Brain microvascular endothelial cell (primary cell): ENCODE measurements at regions not wholly inside any gene's neighbourhood (a gene's known extent, or its start where the extent isn't known, plus 50 kb on each side); places are given as distances from the start of the nearest gene placed in this dataset.

Source experiments
- DNase-seq: peaks from one replicate; pipeline ENCODE4 v3.0.0-alpha.2; 2020
- H3K27ac ChIP-seq: fragments of 250-450 bp; sonication (Bioruptor Pico); 2 replicates; pipeline ENCODE4 v1.5.1; 2020; ENCODE audit warnings: mild to moderate bottlenecking, moderate library complexity
- H3K27me3 ChIP-seq: fragments of 250-450 bp; sonication (Bioruptor Pico); replicated peaks from 2 replicates; pipeline ENCODE4 v1.5.1; 2020; ENCODE audit warnings: mild to moderate bottlenecking
- H3K36me3 ChIP-seq: fragments of 250-450 bp; sonication (Bioruptor Pico); replicated peaks from 2 replicates; pipeline ENCODE4 v1.5.1; 2020; ENCODE audit warnings: mild to moderate bottlenecking
- H3K4me3 ChIP-seq: 2 replicates; pipeline ENCODE4 v1.5.1; 2011; ENCODE audit warnings: low read depth, mild to moderate bottlenecking, control low read depth, low read length, moderate library complexity
- in situ Hi-C: cut with HindIII; loops from 2 replicates; pipeline ENCODE4 v1.10.0; 2017; ENCODE audit warnings: low sequenced_read_pairs, low pct_ligation_motif_present
- TF ChIP-seq, protein P1 (sequence below): IDR thresholded peaks from 2 replicates; pipeline ENCODE4 v1.5.1; 2011; ENCODE audit warnings: low read depth, mild to moderate bottlenecking, moderate library complexity, low read length, control low read depth, inconsistent platforms; ENCODE audit errors: missing control alignments

DNA sequence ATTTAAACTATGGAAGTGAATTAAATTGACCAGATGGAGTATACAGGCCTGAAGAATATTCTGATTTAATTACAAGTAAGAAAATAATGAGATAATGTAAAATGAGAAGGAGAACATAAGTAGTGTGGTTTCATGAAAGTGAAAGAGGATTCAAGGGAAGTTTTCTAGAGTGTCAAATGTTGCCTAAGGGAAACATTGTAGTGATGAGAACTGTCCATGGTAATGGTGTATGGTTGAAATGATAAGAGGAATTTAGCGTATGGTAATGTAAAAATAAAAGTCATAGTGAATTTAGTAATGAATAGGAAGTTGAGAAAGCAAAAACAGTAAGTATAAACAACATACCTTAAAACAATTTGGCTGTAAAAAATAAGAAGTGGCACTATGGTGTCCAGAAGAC lies 1954.6 kb upstream of the FLRT2 start:
- Histone ChIP-seq H3K27me3 (no peaks in the 10 kb centered on the region), H3K36me3 (no peaks in the 10 kb centered on the region), H3K27ac (no peak overlapping the region), H3K4me3 (no peak overlapping the region)
- no peak for DNase-seq
- TF ChIP-seq, protein P1, sequence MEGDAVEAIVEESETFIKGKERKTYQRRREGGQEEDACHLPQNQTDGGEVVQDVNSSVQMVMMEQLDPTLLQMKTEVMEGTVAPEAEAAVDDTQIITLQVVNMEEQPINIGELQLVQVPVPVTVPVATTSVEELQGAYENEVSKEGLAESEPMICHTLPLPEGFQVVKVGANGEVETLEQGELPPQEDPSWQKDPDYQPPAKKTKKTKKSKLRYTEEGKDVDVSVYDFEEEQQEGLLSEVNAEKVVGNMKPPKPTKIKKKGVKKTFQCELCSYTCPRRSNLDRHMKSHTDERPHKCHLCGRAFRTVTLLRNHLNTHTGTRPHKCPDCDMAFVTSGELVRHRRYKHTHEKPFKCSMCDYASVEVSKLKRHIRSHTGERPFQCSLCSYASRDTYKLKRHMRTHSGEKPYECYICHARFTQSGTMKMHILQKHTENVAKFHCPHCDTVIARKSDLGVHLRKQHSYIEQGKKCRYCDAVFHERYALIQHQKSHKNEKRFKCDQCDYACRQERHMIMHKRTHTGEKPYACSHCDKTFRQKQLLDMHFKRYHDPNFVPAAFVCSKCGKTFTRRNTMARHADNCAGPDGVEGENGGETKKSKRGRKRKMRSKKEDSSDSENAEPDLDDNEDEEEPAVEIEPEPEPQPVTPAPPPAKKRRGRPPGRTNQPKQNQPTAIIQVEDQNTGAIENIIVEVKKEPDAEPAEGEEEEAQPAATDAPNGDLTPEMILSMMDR: no peak
- in situ Hi-C loops: no loop called here

DNA sequence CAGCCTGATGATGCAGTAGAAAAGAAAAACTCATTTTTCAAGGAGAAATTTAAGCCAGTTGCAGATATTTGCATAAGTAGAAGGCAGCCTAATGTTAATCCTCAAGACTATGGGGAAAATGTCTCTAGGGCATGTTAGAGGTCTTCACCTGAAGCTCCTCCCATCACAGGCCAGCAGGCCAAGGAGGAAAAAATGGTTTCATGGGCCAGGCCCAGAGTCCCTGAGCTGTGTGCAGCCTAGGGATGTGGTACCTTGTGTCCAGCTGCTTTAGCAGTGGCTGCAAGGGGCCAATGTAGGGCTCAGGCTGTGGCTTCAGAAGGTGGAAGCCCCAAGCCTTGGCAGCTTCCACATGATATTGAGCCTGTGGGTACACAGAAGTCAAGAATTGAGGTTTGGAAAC lies 1946.7 kb upstream of the FLRT2 start:
- TF ChIP-seq, protein P1: no peak
- H3K27me3 ChIP-seq: no peaks in the 10 kb centered on the region
- H3K36me3 ChIP-seq: no peaks in the 10 kb centered on the region
- in situ Hi-C loops: no loop called here
- no peak for DNase-seq
- H3K27ac ChIP-seq: no peak overlapping the region
- no peak overlapping the region for H3K4me3 ChIP-seq

DNA sequence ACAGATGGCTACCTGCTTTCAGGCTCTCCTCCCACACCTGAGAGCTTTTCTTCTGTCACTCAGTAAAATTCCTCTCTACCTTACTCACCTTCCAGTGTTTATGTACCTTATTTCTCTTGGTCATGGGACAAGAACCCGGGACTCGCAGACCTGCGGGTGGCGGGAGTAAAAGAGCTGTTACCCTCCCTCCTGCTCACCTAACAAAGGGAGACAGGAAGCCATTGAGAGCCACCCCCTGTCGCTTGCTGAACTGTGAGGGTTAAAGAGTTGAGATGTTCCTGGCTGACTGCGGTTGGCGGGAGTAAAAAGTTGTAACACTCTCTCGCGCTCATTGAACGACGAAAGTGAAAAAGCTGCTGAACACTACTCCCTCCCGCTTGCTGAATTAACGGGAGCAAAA lies 1935.1 kb upstream of the FLRT2 start:
- Histone ChIP-seq H3K27ac (no peak overlapping the region), H3K27me3 (no peaks in the 10 kb centered on the region), H3K4me3 (no peak overlapping the region), H3K36me3 (no peaks in the 10 kb centered on the region)
- TF ChIP-seq, protein P1: no peak
- DNase-seq: no peak
- in situ Hi-C loops: no loop called here

DNA sequence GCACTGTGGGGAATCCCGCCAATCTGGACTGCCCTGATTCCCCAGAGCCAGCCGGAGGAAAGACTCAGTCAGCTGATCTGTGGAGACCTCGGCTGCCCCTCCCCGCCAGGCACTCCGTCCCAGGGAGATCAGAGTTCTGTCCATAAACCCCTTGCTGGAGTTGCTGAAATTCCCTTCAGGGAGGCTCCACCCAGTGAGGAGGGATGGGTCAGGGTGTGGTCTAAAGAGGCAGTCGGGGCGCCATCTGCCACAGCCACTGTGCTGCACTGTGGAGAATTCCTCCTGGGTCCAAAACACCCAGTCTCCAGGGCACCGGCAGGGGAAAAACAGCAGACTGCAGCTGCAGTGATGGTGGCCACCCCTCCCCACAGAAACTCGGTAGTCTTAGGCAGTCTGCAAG lies 1922.3 kb upstream of the FLRT2 start:
- TF ChIP-seq, protein P1: no peak
- no peaks in the 10 kb centered on the region for H3K36me3 ChIP-seq
- no peak overlapping the region for H3K4me3 ChIP-seq
- H3K27me3 ChIP-seq: no peaks in the 10 kb centered on the region
- no peak for DNase-seq
- in situ Hi-C loops: no loop called here
- no peak overlapping the region for H3K27ac ChIP-seq

DNA sequence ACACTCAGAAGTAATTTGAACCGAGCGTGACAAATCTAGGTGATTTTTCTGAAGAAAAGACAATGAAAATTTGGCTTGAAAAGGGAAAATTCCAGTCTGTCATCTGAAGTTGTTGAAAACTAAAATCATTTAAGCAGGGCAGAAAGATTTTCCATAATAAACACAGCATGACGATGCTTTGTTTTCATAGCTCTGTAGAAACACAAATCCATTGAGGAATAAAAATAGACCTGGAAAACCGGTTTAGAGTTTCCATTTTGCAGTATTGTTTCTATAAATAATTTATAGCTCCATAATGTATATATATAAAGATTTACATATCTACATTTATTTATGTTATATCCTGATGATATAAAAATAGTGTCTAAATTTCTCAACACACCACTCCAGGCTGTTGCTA lies 1918.5 kb upstream of the FLRT2 start:
- H3K27me3 ChIP-seq: no peaks in the 10 kb centered on the region
- H3K4me3 ChIP-seq: no peak overlapping the region
- TF ChIP-seq, protein P1: no peak
- no peak for DNase-seq
- in situ Hi-C loops: no loop called here
- H3K27ac ChIP-seq: no peak overlapping the region
- H3K36me3 ChIP-seq: no peaks in the 10 kb centered on the region

DNA sequence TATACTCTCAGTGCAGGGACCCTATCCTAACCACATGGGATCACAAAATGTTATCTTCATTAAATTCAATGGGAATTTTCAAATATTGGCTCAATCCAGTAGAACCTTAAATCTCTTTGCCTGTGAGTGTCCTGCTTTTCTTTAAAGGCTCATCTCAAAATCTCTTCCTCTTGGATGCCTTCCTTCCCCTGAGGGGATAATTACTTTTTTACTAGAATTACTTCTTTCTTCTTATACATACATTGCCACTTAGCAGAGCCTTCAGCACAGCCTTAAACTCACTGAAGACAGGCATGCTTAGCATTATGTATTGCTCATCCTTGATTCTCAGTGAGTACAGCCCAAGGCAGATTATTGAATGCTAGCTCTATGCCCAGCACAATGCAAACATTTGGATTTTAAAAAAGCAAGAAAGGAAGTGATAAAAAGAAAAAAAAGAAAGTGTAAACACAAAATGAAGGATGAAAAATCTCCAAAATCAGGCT lies 1918.0 kb upstream of the FLRT2 start:
- no peak for DNase-seq
- in situ Hi-C loops: no loop called here
- TF ChIP-seq, protein P1: no peak
- H3K36me3 ChIP-seq: no peaks in the 10 kb centered on the region
- H3K27me3 ChIP-seq: no peaks in the 10 kb centered on the region
- H3K4me3 ChIP-seq: no peak overlapping the region
- H3K27ac ChIP-seq: no peak overlapping the region
